ENCODE measurements at regions not wholly inside any gene's neighbourhood (a gene's known extent, or its start where the extent isn't known, plus 50 kb on each side); places are given as distances from the start of the nearest gene placed in this dataset.

DNA sequence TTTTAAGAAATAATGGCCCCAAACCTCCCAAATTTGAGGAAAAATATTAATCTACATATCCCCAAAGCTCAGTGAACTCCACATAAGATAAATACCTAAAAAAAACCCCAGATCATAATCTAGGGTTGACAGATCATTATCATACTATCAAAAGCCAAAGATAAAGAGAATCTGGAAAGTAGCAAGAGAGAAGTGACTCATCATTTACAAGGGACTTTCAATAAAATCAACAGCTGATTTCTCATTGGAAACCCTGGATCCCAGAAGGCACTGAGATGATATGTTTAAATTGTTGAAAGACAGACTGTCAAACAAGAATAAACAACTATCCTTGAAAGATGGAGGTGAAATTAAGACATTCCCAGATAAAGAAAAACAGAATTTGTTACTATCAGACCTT lies 199.3 kb downstream of the KCNRG start:
- no peak for TF ChIP-seq POLR2A (IDR thresholded peaks at IDR 0.05)
- TF ChIP-seq, protein P1, sequence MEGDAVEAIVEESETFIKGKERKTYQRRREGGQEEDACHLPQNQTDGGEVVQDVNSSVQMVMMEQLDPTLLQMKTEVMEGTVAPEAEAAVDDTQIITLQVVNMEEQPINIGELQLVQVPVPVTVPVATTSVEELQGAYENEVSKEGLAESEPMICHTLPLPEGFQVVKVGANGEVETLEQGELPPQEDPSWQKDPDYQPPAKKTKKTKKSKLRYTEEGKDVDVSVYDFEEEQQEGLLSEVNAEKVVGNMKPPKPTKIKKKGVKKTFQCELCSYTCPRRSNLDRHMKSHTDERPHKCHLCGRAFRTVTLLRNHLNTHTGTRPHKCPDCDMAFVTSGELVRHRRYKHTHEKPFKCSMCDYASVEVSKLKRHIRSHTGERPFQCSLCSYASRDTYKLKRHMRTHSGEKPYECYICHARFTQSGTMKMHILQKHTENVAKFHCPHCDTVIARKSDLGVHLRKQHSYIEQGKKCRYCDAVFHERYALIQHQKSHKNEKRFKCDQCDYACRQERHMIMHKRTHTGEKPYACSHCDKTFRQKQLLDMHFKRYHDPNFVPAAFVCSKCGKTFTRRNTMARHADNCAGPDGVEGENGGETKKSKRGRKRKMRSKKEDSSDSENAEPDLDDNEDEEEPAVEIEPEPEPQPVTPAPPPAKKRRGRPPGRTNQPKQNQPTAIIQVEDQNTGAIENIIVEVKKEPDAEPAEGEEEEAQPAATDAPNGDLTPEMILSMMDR (IDR thresholded peaks at IDR 0.05 in 8 of 11, conservative IDR thresholded peaks at IDR 0.05 in 3 of 11), result no peak
- TF ChIP-seq POLR2AphosphoS5 (IDR thresholded peaks at IDR 0.05), result no peak
